HuH-7 (cell line): ENCODE measurements at regions not wholly inside any gene's neighbourhood (a gene's known extent, or its start where the extent isn't known, plus 50 kb on each side); places are given as distances from the start of the nearest gene placed in this dataset.
A peak's percentile ranks its signal among the peaks of the same experiment; 100 is the strongest.
"Not testable (repeated sequence)": the region's sequence is repeated elsewhere in the genome, so short reads cannot be mapped to it uniquely, and the experiment has no call there.

Experiments
- DNase-seq: peaks from one replicate; pipeline ENCODE4 v3.0.0; 2011; ENCODE audit warnings: low spot score

- DNase-seq: no peak
Measured at GRCh38 chr1:234820597-234820996, 210.6 kb upstream of the IRF2BP2 start.

- not testable (repeated sequence) for DNase-seq
Measured at GRCh38 chr1:234819845-234820244, 209.9 kb upstream of the IRF2BP2 start.

- not testable (repeated sequence) for DNase-seq
Measured at GRCh38 chr1:234818040-234818387, 208.0 kb upstream of the IRF2BP2 start.

- peak; percentile 30 for DNase-seq
Measured at GRCh38 chr1:234817313-234818039, 207.5 kb upstream of the IRF2BP2 start.

- not testable (repeated sequence) for DNase-seq
Measured at GRCh38 chr1:234816864-234817263, 206.9 kb upstream of the IRF2BP2 start.

- not testable (repeated sequence) for DNase-seq
Measured at GRCh38 chr1:234816186-234816851, 206.3 kb upstream of the IRF2BP2 start.

GRCh38 chr1:234815295-234815815, 205.4 kb upstream of the IRF2BP2 start:
- not testable (repeated sequence) for DNase-seq

GRCh38 chr1:234814235-234814634, 204.3 kb upstream of the IRF2BP2 start:
- DNase-seq: not testable (repeated sequence)

GRCh38 chr1:234811824-234812223, 201.8 kb upstream of the IRF2BP2 start:
- DNase-seq: not testable (repeated sequence)

- not testable (repeated sequence) for DNase-seq
Measured at GRCh38 chr1:234810726-234811125, 200.7 kb upstream of the IRF2BP2 start.

GRCh38 chr1:234809854-234810245, 199.9 kb upstream of the IRF2BP2 start:
- not testable (repeated sequence) for DNase-seq

GRCh38 chr1:234808943-234809853, 199.2 kb upstream of the IRF2BP2 start:
- not testable (repeated sequence) for DNase-seq

GRCh38 chr1:234808459-234808858, 198.5 kb upstream of the IRF2BP2 start:
- not testable (repeated sequence) for DNase-seq

- not testable (repeated sequence) for DNase-seq
Measured at GRCh38 chr1:234807705-234808104, 197.7 kb upstream of the IRF2BP2 start.

GRCh38 chr1:234802586-234802985, 192.6 kb upstream of the IRF2BP2 start:
- not testable (repeated sequence) for DNase-seq

GRCh38 chr1:234801636-234802035, 191.7 kb upstream of the IRF2BP2 start:
- DNase-seq: not testable (repeated sequence)

GRCh38 chr1:234801147-234801546, 191.2 kb upstream of the IRF2BP2 start:
- DNase-seq: not testable (repeated sequence)

- not testable (repeated sequence) for DNase-seq
Measured at GRCh38 chr1:234800563-234800962, 190.6 kb upstream of the IRF2BP2 start.

- DNase-seq: not testable (repeated sequence)
Measured at GRCh38 chr1:234799021-234799689, 189.2 kb upstream of the IRF2BP2 start.

- DNase-seq: not testable (repeated sequence)
Measured at GRCh38 chr1:234797216-234797615, 187.2 kb upstream of the IRF2BP2 start.

- not testable (repeated sequence) for DNase-seq
Measured at GRCh38 chr1:234796438-234796792, 186.4 kb upstream of the IRF2BP2 start.
